Neural cell (in vitro differentiated cells): ENCODE measurements at regions not wholly inside any gene's neighbourhood (a gene's known extent, or its start where the extent isn't known, plus 50 kb on each side); places are given as distances from the start of the nearest gene placed in this dataset.

Experiments used
- H2AFZ ChIP-seq: fragments of 200-600, 300-800 bp; sonication (generic), shearing (Covaris generic); 2 replicates; pipeline ENCODE4 v1.6.0; 2014; ENCODE audit warnings: low read depth, mild to moderate bottlenecking, antibody characterized with exemption, low read length, moderate library complexity
- H3F3A ChIP-seq: fragments of 200-600 bp; shearing (Covaris generic); 2 replicates; pipeline ENCODE4 v1.6.1; 2016; ENCODE audit warnings: mild to moderate bottlenecking, moderate library complexity, mixed read lengths, antibody characterized with exemption, low read length; ENCODE audit not compliant: insufficient read depth, poor library complexity, severe bottlenecking
- H3K27ac ChIP-seq: fragments of 200-600, 300-800 bp; sonication (generic), shearing (Covaris generic); 2 replicates; pipeline ENCODE4 v1.5.1; 2014; ENCODE audit warnings: mild to moderate bottlenecking, low read length, moderate library complexity
- H3K27me3 ChIP-seq: fragments of 300-800, 200-600 bp; sonication (generic), shearing (Covaris generic); 2 replicates; pipeline ENCODE4 v1.6.0; 2014; ENCODE audit warnings: mild to moderate bottlenecking, low read depth, low read length, moderate library complexity; ENCODE audit not compliant: insufficient read depth
- H3K36me3 ChIP-seq: fragments of 300-800, 200-600 bp; sonication (generic), shearing (Covaris generic); 2 replicates; pipeline ENCODE4 v1.5.1; 2014; ENCODE audit warnings: mild to moderate bottlenecking, antibody characterized with exemption, low read length, moderate library complexity; ENCODE audit not compliant: insufficient read depth
- H3K4me2 ChIP-seq: fragments of 300-800, 200-600 bp; sonication (generic), shearing (Covaris generic); 2 replicates; pipeline ENCODE4 v1.6.0; 2014; ENCODE audit warnings: mild to moderate bottlenecking, low read length
- H3K4me3 ChIP-seq: fragments of 300-800, 200-600 bp; sonication (generic), shearing (Covaris generic); 2 replicates; pipeline ENCODE4 v1.5.1; 2014; ENCODE audit warnings: mild to moderate bottlenecking, low read length, moderate library complexity
- H3K79me2 ChIP-seq: fragments of 200-600 bp; shearing (Covaris generic); replicated peaks from 2 replicates; pipeline ENCODE4 v1.6.0; 2014; ENCODE audit warnings: mild to moderate bottlenecking, low read length, moderate library complexity; ENCODE audit not compliant: insufficient read depth
- H3K9ac ChIP-seq: fragments of 300-800, 200-600 bp; sonication (generic), shearing (Covaris generic); 2 replicates; pipeline ENCODE4 v1.6.1; 2016; ENCODE audit warnings: mild to moderate bottlenecking, low read length, mixed read lengths
- H3K9me2 ChIP-seq: fragments of 200-600 bp; shearing (Covaris generic); 2 replicates; pipeline ENCODE4 v1.6.1; 2016; ENCODE audit warnings: mild to moderate bottlenecking, low read length, mixed read lengths; ENCODE audit not compliant: insufficient read depth
- H3K9me3 ChIP-seq: fragments of 200-600, 300-800 bp; sonication (generic), shearing (Covaris generic); 2 replicates; pipeline ENCODE4 v1.6.1; 2016; ENCODE audit warnings: mild to moderate bottlenecking, mixed run types, low read length, moderate library complexity, mixed read lengths
- H4K20me1 ChIP-seq: fragments of 200-600 bp; shearing (Covaris generic); 2 replicates; pipeline ENCODE4 v1.6.1; 2016; ENCODE audit warnings: mild to moderate bottlenecking, mixed run types; ENCODE audit not compliant: insufficient read depth
- CTCF ChIP-seq: fragments of 450-650 bp; IDR thresholded peaks from 2 replicates; pipeline ENCODE4 v1.5.1; 2014; ENCODE audit warnings: antibody characterized with exemption, mild to moderate bottlenecking, moderate library complexity; ENCODE audit not compliant: poor library complexity, severe bottlenecking
- EP300 ChIP-seq: fragments of 450-650 bp; conservative IDR thresholded peaks from 2 replicates; pipeline ENCODE4 v1.6.1; 2014; ENCODE audit warnings: antibody characterized with exemption, mild to moderate bottlenecking, moderate library complexity; ENCODE audit not compliant: poor library complexity, severe bottlenecking
- EZH2 ChIP-seq: fragments of 200-600, 300-800 bp; shearing (Covaris generic), sonication (generic); IDR thresholded peaks from 2 replicates; pipeline ENCODE4 v1.6.1; 2014; ENCODE audit warnings: antibody characterized with exemption, low read length, borderline replicate concordance, mild to moderate bottlenecking; ENCODE audit not compliant: insufficient read depth, poor library complexity, severe bottlenecking
- MXI1 ChIP-seq: fragments of 450-650 bp; conservative IDR thresholded peaks from 2 replicates; pipeline ENCODE4 v1.6.1; 2014; ENCODE audit warnings: antibody characterized with exemption, mild to moderate bottlenecking; ENCODE audit not compliant: poor library complexity, severe bottlenecking
- POLR2AphosphoS5 ChIP-seq: IDR thresholded peaks from 2 replicates; pipeline ENCODE4 v1.6.1; 2012
- RAD21 ChIP-seq: fragments of 450-650 bp; conservative IDR thresholded peaks from 2 replicates; pipeline ENCODE4 v1.6.1; 2014; ENCODE audit warnings: antibody characterized with exemption, mild to moderate bottlenecking, moderate library complexity
- REST ChIP-seq: IDR thresholded peaks from 2 replicates; pipeline ENCODE4 v1.6.1; 2012; ENCODE audit warnings: borderline replicate concordance
- SMC3 ChIP-seq: fragments of 450-650 bp; conservative IDR thresholded peaks from 2 replicates; pipeline ENCODE4 v1.6.1; 2014; ENCODE audit warnings: antibody characterized with exemption, mild to moderate bottlenecking, moderate library complexity; ENCODE audit not compliant: poor library complexity
- TAF1 ChIP-seq: IDR thresholded peaks from 2 replicates; pipeline ENCODE4 v1.6.1; 2012; ENCODE audit warnings: low read depth

DNA sequence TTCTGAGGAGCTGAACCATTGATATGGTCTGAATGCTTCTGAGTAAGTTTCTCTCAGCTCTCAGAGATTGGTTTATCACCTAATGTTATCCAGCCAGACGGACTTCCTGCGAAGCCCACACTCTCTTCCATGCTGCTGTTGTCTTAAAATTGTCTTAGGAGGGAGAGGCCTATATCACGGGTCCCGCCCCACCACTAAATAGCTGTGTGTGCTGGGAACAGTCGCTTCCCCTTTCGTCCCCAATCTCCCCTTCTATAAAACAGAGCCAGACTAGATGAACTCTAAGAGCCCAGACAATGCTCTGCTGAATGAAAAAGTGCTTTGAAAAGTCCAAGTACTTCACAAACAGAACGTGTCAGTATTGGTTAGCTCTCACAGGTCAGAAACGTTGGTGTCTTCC is 81.4 kb upstream of the AKIP1 start:
- no peaks in the 10 kb centered on the region for H3K79me2 ChIP-seq
- no peaks in the 10 kb centered on the region for H3F3A ChIP-seq
- no peak overlapping the region for H3K27ac ChIP-seq
- no peak overlapping the region for H3K4me3 ChIP-seq
- H3K36me3 ChIP-seq, result no peaks in the 10 kb centered on the region
- no peaks in the 10 kb centered on the region for H4K20me1 ChIP-seq
- H3K4me2 ChIP-seq, result no peak overlapping the region
- no peak for TF ChIP-seq TAF1
- no peak for TF ChIP-seq POLR2AphosphoS5
- no peak for TF ChIP-seq REST
- TF ChIP-seq MXI1, result no peak
- TF ChIP-seq EZH2, result no peak
- no peak for TF ChIP-seq RAD21
- no peak for TF ChIP-seq SMC3
- TF ChIP-seq EP300, result no peak
- no peak for TF ChIP-seq CTCF
- H2AFZ ChIP-seq, result no peak overlapping the region
- H3K9ac ChIP-seq, result no peak overlapping the region
- H3K9me2 ChIP-seq, result no peaks in the 10 kb centered on the region
- no peaks in the 10 kb centered on the region for H3K9me3 ChIP-seq
- no peaks in the 10 kb centered on the region for H3K27me3 ChIP-seq

GRCh38 chr11:8830641-8831040 is 80.3 kb upstream of the AKIP1 start:
- Histone ChIP-seq H3K27ac (no peak overlapping the region), H2AFZ (no peak overlapping the region), H3F3A (no peaks in the 10 kb centered on the region), H3K4me3 (no peak overlapping the region), H3K4me2 (no peak overlapping the region), H3K9ac (no peak overlapping the region), H3K9me3 (no peaks in the 10 kb centered on the region), H3K36me3 (no peaks in the 10 kb centered on the region), H3K79me2 (no peaks in the 10 kb centered on the region), H4K20me1 (no peaks in the 10 kb centered on the region), H3K27me3 (no peaks in the 10 kb centered on the region), H3K9me2 (no peaks in the 10 kb centered on the region)
- no peak for TF ChIP-seq EP300
- TF ChIP-seq TAF1, result no peak
- no peak for TF ChIP-seq MXI1
- TF ChIP-seq EZH2, result no peak
- no peak for TF ChIP-seq SMC3
- TF ChIP-seq RAD21, result no peak
- no peak for TF ChIP-seq REST
- TF ChIP-seq CTCF, result no peak
